ENCODE measurements at regions not wholly inside any gene's neighbourhood (a gene's known extent, or its start where the extent isn't known, plus 50 kb on each side); places are given as distances from the start of the nearest gene placed in this dataset.

DNA sequence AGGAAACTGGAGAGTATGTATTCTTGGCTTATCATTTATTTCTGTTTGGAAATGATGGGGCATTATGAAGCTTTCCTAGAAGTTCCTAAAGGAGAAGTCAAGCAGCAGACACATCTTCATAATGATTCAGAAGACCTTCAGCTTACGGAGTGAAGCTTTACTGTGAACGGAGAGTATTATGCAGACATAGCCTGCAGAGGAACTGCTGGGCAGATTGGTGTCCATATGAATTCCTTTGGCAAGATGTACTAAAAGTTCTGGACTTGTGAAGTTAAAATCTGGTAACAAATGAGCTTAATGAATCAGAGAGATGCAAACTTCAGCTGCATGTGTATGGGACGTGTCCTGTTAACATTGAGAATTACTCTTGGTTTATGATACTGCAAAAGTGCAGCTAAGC lies 60.1 kb downstream of the NABP1 start:
- DNase-seq (ENCODE audit: low read depth in 1 of 2, low spot score in 1 of 2) = no peak

DNA sequence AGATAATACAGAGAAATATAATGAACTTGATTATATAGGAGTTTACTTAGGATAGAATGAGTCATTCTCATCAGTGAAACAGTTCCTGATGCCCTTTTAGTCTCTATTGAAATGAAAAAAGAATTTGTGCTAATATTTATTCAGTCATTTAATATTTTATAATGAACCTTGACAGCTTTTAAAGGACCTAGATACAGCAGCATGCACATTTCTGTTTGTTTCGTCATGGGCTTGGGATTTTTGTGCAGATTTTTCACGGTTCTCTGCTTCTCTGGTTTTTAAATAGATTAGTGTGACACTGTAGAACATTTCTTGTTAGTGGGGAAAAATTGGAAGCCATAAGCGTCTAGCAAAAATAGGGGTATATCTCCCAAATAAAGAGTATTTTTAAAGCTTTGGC lies 60.7 kb downstream of the NABP1 start:
- DNase-seq (ENCODE audit: low read depth in 1 of 2, low spot score in 1 of 2) = no peak

DNA sequence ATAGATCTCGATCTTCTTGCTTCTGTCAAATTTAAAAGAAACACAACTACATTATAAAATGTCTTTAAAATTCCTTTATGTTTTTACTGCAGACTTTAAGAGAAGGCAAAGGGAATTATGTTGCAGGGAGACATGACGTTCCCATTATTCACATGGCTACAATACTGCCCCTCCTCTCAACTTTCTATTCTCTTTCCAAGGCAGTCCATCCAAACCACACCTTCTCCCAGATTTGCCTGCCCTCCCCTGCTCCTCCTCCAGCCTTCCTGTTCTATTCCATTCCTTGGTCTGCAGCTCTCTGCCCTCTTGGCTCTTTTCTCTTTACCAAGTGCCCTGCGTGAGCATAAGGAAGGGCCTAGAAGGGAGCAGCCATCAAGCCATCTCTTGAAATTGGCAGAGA lies 61.3 kb downstream of the NABP1 start:
- no peak for DNase-seq (ENCODE audit: low read depth in 1 of 2, low spot score in 1 of 2)

DNA sequence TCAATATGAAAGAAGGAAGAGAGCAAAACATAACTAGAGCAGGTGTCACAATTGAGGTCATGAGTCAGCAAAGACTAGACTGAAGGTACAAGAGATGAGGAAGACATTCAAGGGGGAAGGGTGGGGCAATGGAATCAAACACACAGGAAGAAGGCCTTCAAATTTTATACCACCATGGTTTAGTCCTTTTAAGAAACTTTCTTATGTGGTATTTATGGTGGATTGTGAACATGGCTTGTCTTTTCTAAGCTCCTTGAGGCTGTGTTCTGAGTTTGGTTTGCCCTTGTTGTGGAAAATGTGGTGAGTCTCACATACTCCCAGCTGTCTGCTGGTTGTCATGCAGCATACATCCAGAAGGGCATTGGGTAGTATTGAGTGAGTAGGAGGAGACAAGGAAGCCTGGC lies 62.1 kb downstream of the NABP1 start:
- DNase-seq (ENCODE audit: low read depth in 1 of 2, low spot score in 1 of 2) = no peak

DNA sequence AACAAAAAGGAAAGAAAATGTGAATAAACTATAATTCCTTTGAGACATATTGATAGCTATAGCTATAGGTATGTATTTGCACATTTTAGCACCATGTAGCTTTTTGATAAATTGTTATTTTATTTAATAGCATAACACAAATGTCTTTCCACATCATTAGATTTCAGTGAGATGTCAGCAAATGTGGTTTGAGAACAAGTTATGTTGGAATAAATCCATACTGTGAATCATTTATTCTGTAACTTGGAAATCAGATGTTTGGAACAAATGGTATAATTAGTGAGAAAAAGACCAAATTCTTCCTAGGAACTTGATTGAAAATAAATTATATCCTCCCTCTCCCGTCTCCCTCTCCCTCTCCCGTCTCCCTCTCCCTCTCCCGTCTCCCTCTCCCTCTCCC lies 62.8 kb downstream of the NABP1 start:
- no peak for DNase-seq (ENCODE audit: low read depth in 1 of 2, low spot score in 1 of 2)

DNA sequence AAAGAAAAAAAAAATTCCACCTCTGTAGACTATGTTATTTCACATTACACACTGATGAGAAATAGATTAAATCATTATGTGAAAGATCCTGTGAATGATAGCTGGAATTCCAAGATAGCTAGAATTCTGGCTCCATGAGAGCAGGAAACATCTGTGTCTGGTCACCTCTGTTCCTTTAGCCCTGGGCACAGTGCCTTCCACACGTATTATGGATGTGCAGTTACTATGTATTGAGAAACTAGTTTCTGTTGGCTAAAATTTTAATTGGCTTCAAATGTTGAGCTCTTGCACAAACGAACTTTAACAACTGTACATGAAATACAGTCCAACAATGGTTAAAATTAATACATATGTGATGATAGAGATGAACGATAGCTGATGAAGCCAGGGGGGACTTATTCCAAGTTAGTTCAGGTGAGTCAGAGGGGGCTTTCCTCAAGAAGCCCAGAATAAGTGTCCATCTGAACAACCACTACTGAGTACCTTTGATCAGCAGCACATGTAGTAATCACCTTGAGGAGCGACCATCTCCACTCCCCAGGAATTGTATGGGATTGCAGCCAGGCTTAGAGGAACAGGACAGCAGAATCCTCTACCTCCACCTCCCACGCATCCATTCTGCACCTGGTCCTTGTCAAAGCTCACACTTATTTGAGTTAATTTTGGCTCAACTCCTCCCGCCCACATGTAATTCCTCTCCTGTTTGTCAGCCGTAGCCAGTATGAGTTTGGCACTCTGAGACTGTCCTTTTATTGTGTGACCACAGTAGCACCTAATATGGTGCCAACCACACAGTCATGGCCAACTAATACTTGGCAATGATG lies 68.6 kb downstream of the NABP1 start:
- DNase-seq (ENCODE audit: low read depth in 1 of 2, low spot score in 1 of 2) = no peak

DNA sequence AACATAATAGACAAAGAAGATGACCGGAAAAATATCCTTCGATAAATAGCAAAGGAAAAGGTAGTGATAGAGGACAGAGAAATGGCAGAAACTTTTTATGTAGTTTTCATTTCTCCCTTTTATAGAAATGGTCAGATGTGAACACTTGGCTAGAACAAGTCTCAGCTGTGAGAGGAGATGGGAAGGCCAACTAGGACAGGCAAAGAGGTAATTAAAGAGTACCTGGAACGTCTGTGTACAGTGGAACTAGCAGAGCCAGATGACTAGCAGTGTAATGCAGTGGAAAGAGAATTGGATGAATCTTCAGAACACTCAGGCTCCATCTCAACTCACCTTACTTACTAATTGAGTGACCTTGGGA lies 69.2 kb downstream of the NABP1 start:
- DNase-seq (ENCODE audit: low read depth in 1 of 2, low spot score in 1 of 2) = no peak

DNA sequence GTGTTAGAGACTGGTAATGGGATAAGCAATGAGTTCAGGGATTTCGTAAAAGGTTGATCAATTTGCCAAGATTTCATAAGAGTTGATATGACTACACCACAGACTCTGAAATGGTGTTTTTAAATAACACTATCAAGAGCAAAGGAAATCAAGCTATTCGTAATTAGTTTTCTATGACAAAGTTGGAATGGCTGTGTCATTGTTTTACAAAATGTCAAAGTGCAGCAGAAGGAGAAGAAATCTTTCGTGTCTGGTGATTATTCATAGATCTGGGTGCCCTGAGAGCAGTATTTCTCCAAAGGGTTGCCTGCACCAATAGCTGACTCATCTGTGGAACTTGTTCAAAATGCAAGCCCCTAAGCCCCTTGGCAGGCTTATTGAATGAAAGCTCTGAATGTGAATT lies 70.1 kb downstream of the NABP1 start:
- DNase-seq (ENCODE audit: low read depth in 1 of 2, low spot score in 1 of 2) = no peak

DNA sequence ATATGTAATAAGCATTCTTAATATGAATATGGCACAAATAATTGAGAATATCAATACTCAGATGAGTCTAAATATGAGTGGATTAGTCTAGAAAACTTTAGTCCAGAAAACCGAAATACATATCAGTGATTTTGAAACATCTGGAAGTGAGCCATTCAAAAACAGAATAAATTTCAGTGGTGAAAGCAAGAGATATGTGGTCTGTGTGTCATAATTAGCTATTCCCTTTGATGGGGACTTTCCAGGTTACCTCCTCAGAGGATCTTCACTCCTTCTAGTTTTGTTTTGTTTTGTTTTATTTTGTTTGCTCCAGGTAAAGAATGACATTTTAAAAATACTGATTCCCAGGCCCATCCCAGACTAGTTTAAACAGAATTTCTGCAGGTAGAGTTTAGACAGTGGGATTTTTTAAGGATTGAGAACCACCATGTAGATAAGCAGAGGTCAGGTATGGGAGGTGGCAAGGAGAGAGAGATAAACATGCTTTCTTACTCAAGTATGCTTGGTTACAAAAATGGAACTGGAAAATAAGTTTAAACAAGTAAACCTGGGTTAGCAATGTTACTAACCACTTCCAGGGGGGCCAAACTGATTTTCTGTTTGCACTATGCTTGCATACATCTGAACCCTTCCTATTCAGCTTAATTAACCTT lies 70.7 kb downstream of the NABP1 start:
- no peak for DNase-seq (ENCODE audit: low read depth in 1 of 2, low spot score in 1 of 2)

DNA sequence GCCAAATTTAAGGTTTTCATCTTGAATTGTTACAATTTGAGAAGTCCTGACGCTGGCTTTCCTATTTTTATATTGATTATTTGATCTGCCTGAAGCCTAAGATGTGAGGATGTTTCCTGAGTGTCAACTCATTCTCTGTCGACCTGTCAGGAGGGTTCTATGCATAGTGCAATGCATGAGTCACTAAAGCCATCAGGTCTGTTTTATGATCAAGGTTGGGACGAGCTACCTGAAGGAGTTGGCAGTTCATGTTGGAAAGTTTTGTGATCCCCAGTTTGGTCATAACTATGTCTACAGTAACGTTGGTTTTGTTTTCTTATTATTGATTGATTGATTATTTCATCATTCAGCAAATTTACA lies 71.2 kb downstream of the NABP1 start:
- no peak for DNase-seq (ENCODE audit: low read depth in 1 of 2, low spot score in 1 of 2)

DNA sequence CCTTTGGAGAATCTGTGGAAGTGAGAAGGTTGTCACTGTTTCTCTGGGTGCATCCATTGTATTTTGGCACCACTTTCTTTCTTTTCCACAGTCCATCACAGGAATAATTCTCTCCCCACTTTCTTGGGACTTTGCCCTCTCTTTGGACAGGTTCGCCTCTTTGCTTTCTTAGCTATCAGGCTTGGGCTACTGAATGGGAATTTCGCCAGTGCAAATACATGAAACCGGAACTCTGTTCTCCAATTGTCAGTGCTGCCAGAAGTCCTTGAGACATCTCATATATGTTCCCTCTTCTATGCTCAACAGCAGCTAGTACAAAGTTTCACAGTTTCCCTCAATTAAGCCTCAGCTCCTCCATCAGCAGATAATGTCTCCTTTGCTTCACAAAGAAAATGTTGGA lies 76.2 kb downstream of the NABP1 start:
- no peak for DNase-seq (ENCODE audit: low read depth in 1 of 2, low spot score in 1 of 2)

DNA sequence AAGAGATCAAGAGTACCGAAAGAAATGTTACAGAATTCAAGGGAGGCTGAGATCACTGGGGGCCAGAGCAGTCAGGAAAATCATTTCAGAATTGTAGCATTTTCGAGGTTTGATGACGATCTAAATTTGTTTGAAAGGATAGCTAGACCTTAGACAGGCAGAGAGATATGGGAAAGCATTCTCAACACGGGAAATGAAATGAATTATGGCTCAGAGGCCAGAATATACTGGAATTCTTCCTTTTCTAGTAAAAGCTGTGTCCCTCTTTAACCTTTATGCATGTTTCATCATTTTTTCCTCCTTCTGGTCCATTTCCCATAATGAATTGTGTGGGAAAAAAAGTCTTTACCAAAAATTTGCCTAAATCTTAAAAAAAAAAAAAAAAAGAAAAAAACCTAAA lies 78.8 kb downstream of the NABP1 start:
- no peak for DNase-seq (ENCODE audit: low read depth in 1 of 2, low spot score in 1 of 2)

DNA sequence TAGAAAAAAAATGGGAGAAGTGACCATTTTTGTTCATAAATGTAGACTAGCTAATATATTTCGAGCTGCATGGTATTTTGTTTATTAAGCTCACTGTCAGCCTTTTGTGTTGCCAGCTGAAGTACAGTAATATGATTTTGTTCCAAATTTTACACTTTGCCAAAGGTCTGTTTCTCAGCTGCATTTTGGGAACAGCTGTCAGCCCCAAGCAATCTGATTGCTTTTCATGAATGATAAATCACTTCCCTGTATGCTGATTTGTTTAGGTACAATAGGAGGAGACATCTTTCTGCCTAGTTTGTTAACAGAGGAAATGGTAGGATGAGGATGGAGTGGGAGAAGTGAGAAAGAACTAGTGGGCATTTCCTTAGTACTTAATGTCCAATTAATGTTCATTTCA lies 79.3 kb downstream of the NABP1 start:
- DNase-seq (ENCODE audit: low read depth in 1 of 2, low spot score in 1 of 2) = no peak

DNA sequence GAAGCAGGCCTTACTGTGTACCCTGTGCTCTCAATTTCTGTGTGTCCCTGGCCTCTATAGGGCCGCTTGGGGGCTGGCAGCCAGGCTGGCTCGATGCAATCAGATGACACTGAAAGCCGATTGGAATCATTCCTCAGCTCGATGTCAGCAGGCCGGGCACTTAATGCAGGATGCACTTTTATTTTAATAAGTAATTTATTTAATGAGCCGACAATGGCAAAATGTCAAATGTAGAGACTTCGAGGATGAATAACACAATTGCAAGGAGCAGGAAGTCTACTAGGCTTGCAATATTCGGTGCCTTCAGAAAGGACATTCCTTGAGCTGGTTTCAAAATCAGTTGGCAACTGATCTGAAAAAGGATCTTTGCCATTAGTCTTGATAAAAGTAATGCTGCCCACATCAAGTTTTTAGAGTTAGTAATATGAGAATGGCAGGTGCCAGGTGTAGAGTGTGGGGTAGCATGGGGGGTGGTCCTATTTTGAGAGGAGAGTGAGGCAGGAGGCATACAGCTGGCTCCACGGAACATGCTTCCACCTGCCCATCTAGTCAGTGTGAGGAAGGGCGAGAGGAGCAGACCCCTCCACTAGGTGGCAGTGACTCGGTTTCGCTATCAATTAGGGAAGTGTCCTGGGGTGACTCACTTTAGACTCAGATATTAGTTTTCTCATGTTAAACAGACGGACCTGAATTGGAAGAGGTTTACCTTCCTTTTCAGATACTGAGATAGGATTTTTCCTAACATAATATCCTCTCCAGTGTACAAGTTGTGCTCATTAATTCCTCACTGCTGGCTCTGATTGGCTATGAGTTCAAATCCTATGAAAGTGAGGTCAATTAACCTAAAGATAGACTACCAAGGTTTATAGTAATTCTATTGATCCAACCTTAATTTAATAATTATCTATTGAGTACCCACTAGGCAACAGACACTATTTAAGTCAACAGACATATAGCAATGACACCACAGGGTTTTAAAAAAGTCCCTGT lies 80.9 kb downstream of the NABP1 start:
- peak in 1 of 2 donors; percentile 16 for DNase-seq (ENCODE audit: low read depth in 1 of 2, low spot score in 1 of 2)

DNA sequence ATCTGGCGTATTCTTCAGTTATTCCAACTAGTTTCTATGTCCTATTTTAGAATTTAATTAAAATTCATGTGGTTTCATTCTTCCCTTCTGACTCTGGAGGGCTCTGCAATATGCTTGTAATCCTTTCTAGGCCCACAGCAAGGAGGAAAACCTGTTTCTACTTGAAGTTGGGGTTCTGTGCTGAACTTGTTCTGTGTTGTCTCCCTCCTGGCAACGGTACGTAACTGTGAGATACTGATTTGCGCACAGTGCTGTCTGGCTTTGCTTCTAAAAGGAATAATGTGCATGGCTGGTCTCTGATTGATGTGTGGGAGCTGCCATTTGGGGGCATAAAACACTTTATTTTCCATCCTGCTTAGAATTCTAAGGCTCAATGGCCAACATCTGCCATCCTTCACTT lies 81.7 kb downstream of the NABP1 start:
- no peak for DNase-seq (ENCODE audit: low read depth in 1 of 2, low spot score in 1 of 2)

DNA sequence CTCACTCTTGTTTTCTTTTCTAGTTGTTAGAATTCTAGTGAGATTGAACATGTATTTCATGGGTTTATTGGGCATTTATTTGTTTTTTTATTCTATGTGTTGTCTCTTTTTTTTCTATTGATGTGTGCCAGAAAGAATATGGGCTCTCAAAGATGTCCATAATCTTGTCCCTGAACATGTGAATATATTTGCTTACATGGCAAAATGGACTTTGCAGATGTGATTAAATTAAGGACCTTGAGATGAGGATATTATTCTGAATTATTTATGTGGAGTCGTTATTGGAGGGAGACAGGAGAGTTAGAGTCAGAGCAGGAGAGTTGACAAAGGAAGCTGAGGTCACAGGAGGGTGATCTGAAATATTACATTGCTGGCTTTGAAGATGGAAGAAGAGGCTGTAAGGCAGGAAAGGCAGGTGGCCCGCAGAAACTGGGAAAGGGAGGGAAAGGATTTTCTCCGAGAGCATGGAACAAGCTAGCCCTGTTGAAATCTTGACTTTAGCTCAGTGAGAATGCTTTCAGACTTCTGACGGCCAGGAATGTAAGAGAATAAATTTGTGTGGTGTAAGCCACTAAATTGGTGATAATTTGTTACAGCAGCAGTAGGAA lies 82.8 kb downstream of the NABP1 start:
- no peak for DNase-seq (ENCODE audit: low read depth in 1 of 2, low spot score in 1 of 2)

DNA sequence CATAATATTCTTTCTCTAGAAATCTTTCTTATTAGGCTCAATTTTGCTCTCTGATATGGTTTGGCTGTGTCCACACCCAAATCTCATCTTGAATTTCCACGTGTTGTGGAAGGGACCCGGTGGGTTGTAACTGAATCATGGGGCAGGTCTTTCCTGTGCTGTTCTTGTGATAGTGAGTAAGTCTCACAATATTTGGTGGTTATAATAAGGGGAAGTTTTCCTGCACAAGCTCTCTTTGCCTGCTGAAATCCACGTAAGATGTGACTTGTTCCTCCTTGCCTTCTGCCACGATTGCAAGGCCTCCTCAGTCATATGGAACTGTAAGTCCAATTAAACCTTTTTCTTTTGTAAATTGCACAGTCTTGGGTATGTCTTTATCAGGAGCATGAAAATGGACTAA lies 73.8 kb downstream of the CAVIN2 start:
- DNase-seq (ENCODE audit: low read depth in 1 of 2, low spot score in 1 of 2) = no peak

DNA sequence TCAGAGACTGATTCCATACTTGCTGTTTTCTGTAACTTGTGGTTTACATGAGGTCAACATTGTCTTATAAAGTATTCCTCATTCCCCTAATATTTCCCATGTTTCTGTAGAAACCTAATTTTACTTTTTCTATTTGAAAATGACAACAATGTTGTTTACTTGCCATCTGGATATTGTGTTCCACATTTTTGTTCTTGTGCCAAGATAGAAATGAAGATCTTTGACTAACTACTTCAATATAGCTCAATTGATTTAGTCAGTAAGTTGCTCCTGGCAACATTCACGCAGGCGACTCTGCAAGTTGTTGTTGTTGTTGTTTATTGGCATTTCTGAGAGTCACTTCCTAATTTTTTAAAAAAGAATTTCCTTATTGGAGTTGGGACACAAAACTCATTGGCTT lies 69.5 kb downstream of the CAVIN2 start:
- DNase-seq (ENCODE audit: low read depth in 1 of 2, low spot score in 1 of 2) = no peak

DNA sequence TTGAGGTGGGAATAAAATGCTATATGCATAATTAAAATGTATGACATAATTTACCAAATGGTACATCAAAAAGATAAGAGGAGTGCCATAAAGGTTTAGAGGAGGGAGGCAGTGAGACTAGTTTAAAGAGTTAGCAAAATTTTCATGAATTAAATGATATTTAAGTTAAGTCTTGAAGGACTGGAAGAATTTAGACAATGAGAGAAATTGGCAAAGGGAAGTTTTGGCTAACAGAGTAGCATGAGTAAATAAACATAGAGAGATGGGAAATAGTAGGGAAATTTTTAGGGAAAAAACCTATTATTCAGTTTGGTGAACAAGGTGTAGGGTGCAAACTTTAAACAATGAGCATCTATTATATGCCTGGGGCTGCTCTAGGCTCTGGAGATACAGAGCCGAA lies 68.8 kb downstream of the CAVIN2 start:
- DNase-seq (ENCODE audit: low read depth in 1 of 2, low spot score in 1 of 2) = no peak

DNA sequence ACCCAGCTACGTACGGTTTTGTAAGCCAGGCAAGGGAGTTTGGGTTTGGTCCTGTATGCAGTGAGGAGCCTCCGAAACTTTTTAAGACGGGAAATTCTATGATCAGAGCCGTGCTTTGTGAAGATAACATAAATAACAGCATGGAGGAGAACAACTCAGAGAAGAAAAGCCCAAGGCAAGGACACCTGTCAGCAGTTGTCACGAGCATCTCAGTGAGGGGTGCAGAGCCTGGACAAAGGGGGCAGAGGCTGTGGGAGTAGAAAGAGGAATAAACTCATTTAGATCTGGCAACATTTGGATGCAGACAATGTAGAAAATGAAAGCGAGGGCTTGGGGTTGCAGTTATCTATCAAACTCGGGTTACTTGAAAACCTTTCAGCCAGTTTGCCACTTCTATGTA lies 64.5 kb downstream of the CAVIN2 start:
- DNase-seq (ENCODE audit: low read depth in 1 of 2, low spot score in 1 of 2) = no peak

DNA sequence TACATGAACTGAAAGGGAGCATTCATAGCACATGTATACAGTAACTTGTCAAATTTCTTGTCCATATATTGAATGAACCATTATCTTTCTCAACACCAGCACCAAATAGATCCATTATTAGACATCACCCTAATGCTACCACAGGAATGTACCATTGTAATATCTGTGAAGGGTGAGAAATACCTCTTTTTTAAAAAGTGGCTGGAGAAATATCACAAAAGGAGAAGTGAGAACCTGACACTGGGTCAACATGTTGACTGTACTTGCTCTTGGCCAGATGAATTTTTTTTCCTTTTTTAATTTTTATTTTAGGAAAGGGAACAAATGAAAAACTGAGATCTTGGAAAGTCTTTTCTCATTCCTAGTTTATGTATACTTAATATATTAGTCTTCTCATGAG lies 63.5 kb downstream of the CAVIN2 start:
- DNase-seq (ENCODE audit: low read depth in 1 of 2, low spot score in 1 of 2) = no peak
